ENCODE measurements at regions not wholly inside any gene's neighbourhood (a gene's known extent, or its start where the extent isn't known, plus 50 kb on each side); places are given as distances from the start of the nearest gene placed in this dataset.

GRCh38 chr3:174431717-174432116, 427.4 kb upstream of the NAALADL2 start:
- TF ChIP-seq CTCF (conservative IDR thresholded peaks at IDR 0.05 in 1 of 2, IDR thresholded peaks at IDR 0.05 in 1 of 2; ENCODE audit: extremely low read depth in 1 of 2, insufficient read depth in 1 of 2, low read depth in 1 of 2, low read length in 2 of 2) (no peak), EZH2 (IDR thresholded peaks at IDR 0.05; ENCODE audit: borderline replicate concordance, low read length) (no peak)
